M059J (cell line): ENCODE measurements at regions not wholly inside any gene's neighbourhood (a gene's known extent, or its start where the extent isn't known, plus 50 kb on each side); places are given as distances from the start of the nearest gene placed in this dataset.

Experiments
- DNase-seq: peaks from one replicate; pipeline ENCODE4 v3.0.0-alpha.2; 2012; ENCODE audit warnings: low read depth

GRCh38 chr11:119779195-119780071 is 50.4 kb upstream of the NECTIN1 start:
- DNase-seq = no peak
